IgD-negative memory B cell (primary cell): ENCODE measurements at regions not wholly inside any gene's neighbourhood (a gene's known extent, or its start where the extent isn't known, plus 50 kb on each side); places are given as distances from the start of the nearest gene placed in this dataset.

Source experiments
- H3K27ac Mint-ChIP-seq, 3 donors: one replicate each; pipeline ENCODE4 v1.8.0; 2020 to 2022; ENCODE audit warnings: mild to moderate bottlenecking in 3 of 3, mixed read lengths in 3 of 3, moderate library complexity in 1 of 3
- H3K27me3 Mint-ChIP-seq: one replicate; pipeline ENCODE4 v1.8.0; 2021; ENCODE audit warnings: mixed read lengths
- H3K36me3 Mint-ChIP-seq: one replicate; pipeline ENCODE4 v1.8.0; 2020; ENCODE audit warnings: mild to moderate bottlenecking, mixed read lengths
- H3K4me1 Mint-ChIP-seq, 3 donors: one replicate each; pipeline ENCODE4 v1.8.0; 2020 to 2022; ENCODE audit warnings: mixed read lengths in 3 of 3, mild to moderate bottlenecking in 1 of 3
- H3K4me3 Mint-ChIP-seq, 4 donors: one replicate each; pipeline ENCODE4 v1.8.0; 2020 to 2022; ENCODE audit warnings: mild to moderate bottlenecking in 4 of 4, mixed read lengths in 4 of 4, moderate library complexity in 3 of 4
- H3K9me3 Mint-ChIP-seq, 3 donors: one replicate each; pipeline ENCODE4 v1.8.0; 2020 to 2021; ENCODE audit warnings: mixed read lengths in 3 of 3, mild to moderate bottlenecking in 1 of 3

GRCh38 chr12:88638966-88639760 lies 58.9 kb upstream of the KITLG start:
- H3K36me3 Mint-ChIP-seq = no peaks in the 10 kb centered on the region
- H3K4me3 Mint-ChIP-seq = no peak overlapping the region
- H3K27me3 Mint-ChIP-seq = no peaks in the 10 kb centered on the region
- H3K9me3 Mint-ChIP-seq = peaks cover 0 to 5% (median 0%) of the 10 kb centered on the region in 3 donors
- no peak overlapping the region for H3K27ac Mint-ChIP-seq
- no peaks in the 10 kb centered on the region for H3K4me1 Mint-ChIP-seq

DNA sequence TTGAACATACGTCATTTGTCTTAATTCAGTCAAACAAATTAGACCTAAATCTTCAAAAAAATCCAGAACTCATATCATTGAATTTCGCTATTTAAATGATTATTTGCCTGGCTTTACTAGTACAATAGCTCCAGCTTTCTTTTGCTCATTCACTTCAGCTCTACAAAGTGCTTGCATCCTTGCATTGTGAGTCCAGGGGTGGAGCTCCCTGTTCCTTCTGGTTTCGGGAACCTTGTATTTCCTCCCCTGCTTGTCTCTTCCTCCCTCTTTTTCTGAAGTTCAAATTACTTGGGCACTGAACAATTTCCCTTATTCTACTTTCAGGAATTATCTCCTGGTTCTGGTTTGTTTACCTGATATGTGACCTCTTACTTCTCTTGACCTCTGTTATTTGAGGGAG lies 58.1 kb upstream of the KITLG start:
- Mint-ChIP-seq H3K4me1 (no peaks in the 10 kb centered on the region), H3K4me3 (no peak overlapping the region), H3K27me3 (no peaks in the 10 kb centered on the region), H3K27ac (no peak overlapping the region), H3K36me3 (no peaks in the 10 kb centered on the region), H3K9me3 (peaks cover 0 to 2% (median 0%) of the 10 kb centered on the region in 3 donors)

GRCh38 chr12:88634008-88634407 lies 53.7 kb upstream of the KITLG start:
- Mint-ChIP-seq H3K4me3 (no peak overlapping the region), H3K4me1 (no peaks in the 10 kb centered on the region), H3K9me3 (no peaks in the 10 kb centered on the region), H3K27ac (no peak overlapping the region), H3K27me3 (no peaks in the 10 kb centered on the region), H3K36me3 (no peaks in the 10 kb centered on the region)

GRCh38 chr12:88633312-88633711 lies 53.0 kb upstream of the KITLG start:
- H3K4me3 Mint-ChIP-seq = no peak overlapping the region
- no peaks in the 10 kb centered on the region for H3K9me3 Mint-ChIP-seq
- H3K36me3 Mint-ChIP-seq = no peaks in the 10 kb centered on the region
- no peak overlapping the region for H3K27ac Mint-ChIP-seq
- no peaks in the 10 kb centered on the region for H3K4me1 Mint-ChIP-seq
- no peaks in the 10 kb centered on the region for H3K27me3 Mint-ChIP-seq

- Mint-ChIP-seq H3K27me3 (no peaks in the 10 kb centered on the region), H3K27ac (no peak overlapping the region), H3K4me3 (no peak overlapping the region), H3K4me1 (no peaks in the 10 kb centered on the region), H3K36me3 (no peaks in the 10 kb centered on the region), H3K9me3 (peaks cover 0 to under 1% (median 0%) of the 10 kb centered on the region in 3 donors)
Observed at GRCh38 chr12:88630561-88630960, 50.3 kb upstream of the KITLG start.
